Right ventricle myocardium superior (tissue), 1 donor: ENCODE measurements at regions not wholly inside any gene's neighbourhood (a gene's known extent, or its start where the extent isn't known, plus 50 kb on each side); places are given as distances from the start of the nearest gene placed in this dataset.
A peak's percentile ranks its signal among the peaks of the same experiment; 100 is the strongest.

ENCODE experiments used
- ATAC-seq: fragments of 200-7000 bp; cut with Tn5 transposase; one replicate; pipeline ENCODE4 v1.9.1; 2020; ENCODE audit warnings: mild to moderate bottlenecking; ENCODE audit not compliant: poor library complexity
- DNase-seq: peaks from one replicate; pipeline ENCODE4 v3.0.0-alpha.2; 2020
- intact Hi-C: fragments of 100-400 bp; cut with DNase I; formaldehyde crosslinking; loops from one replicate; pipeline ENCODE4 v1.11.2; 2022
- donor health status: DM: no; HTN: yes; CAD: no; lungs with severe emphysema.

DNA sequence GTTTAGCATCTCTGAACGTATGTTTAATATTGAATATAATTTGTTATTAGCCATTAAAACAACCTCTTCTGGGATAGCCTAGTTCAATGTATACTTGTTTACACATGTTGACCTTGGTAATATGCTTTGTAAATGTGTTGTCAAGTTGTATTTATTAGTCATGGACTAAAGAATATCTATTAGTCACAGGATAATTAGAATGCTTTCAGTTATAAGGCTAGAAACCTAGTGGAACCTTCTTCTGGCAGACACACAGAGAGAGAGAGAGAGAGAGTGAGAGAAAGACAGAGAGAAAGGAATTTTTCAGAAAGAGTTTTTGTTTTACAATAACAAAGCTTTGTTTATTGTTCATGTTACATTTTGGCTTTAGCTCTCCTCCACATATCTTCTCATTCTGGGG, 181.1 kb upstream of the APP start:
- intact Hi-C loops, result no loop called here
- no peak for ATAC-seq
- no peak for DNase-seq

DNA sequence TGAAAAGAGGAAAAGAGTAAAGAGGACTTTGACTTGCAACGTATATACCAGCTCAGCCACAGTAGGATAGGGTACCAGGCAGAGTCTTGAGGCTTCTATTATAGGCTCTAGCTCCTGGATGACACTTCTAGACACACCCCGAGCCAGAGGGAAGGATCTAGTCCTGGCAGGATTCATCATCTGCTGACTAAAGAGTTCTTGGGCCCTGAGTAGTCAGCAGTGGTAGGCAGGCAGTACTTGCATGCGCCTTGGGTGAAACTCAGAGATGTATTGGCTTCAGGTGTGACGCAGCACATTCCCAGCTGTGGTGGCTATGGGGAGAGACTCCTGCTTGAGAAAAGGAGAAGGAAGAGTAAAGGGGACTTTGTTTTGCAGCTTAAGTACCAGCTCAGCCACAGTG, 162.3 kb upstream of the APP start:
- intact Hi-C loops, result no loop called here
- DNase-seq (no peak), ATAC-seq (no peak)

DNA sequence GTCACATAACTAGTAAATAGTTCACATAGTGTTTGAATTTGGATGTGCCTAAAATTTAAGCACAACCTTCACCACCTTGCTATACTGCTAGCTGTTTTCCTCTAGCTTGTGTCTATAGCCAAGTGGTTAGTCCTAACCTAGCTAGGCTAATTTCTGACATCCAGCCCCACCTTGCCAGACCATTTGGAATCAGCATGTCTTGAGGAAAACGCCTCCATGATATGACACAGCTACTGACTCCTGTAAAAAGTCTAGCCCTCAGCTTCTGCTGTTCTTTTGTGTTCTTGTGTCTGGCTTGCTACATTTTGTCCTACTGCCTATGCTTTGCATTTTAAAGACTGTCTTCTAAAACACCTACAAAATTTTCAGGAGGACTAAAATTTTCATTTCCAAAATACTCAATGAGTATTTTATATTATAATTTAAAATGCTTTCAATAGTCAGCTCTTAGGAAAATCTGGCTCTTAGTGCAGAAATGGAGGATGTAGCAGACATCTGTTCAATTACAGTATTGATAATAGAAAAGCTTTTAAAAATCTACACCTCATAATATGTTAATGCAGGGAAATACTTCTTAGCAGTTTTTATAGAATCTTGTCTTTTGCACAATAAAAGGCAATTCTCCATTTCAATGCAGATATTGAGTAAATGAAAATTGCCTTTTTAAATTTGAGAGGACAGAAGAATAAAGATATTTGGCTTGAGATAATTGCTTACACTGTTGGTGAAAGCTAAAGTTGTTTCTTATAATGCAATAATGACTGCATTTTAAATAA, 160.8 kb upstream of the APP start:
- ATAC-seq (no peak), DNase-seq (no peak)
- intact Hi-C loops, result no loop called here

DNA sequence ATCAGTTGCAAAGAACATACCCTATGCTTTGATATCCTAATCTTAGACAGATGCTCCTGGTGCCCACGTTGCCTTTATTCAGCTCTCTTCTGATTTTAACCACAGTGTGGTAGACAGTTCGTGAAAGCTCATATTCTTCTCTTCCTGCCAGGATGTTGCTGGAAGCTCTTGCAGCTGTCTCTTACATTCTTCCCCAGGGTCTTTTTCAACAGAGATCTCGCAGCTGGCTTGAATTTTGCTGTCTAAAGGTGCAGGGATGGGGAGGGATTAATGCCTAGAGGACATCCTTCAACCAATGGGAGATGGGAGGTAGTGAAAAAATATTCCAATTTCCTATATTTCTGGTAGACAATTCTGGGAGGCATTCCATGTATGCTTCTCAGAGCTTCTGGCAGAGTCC, 150.0 kb upstream of the APP start:
- ATAC-seq, result no peak
- DNase-seq, result no peak
- intact Hi-C loops, result no loop called here

DNA sequence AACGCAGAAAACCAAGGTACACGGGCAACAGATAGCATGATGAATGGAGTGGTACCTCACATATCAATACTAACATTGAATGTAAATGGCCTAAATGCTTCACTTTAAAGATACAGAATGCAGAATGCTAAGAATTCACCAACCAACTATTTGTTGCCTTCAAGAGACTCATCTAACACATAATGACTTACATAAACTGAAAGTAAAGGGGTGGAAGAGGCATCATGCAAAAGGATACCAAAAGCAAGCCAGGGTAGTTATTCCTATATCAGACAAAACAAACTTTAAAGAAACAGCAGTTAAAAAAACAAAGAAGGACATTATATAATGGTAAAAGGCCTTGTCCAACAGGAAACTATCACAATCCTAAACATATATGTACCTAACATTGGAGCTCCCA, 137.1 kb upstream of the APP start:
- DNase-seq (no peak), ATAC-seq (no peak)
- intact Hi-C loops, result no loop called here

DNA sequence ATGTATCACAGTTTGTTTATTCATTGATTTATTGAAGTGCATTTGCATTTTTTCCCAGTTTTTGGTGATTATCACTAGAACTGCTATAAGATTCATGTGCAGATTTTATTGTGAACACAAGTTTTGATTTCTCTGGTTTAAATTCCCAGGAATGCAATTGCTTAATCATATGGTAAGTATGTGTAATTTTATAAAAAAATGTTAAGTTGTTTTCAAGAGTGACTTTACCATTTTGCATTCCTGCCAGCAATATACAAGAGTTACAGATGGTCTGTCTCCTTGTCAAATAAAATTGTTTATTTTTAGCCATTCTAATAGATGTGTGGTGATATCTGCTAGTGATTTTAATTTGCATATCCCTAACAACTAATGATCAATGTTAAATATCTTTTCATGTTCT, 127.3 kb upstream of the APP start:
- ATAC-seq (no peak), DNase-seq (no peak)
- intact Hi-C loops, result no loop called here

DNA sequence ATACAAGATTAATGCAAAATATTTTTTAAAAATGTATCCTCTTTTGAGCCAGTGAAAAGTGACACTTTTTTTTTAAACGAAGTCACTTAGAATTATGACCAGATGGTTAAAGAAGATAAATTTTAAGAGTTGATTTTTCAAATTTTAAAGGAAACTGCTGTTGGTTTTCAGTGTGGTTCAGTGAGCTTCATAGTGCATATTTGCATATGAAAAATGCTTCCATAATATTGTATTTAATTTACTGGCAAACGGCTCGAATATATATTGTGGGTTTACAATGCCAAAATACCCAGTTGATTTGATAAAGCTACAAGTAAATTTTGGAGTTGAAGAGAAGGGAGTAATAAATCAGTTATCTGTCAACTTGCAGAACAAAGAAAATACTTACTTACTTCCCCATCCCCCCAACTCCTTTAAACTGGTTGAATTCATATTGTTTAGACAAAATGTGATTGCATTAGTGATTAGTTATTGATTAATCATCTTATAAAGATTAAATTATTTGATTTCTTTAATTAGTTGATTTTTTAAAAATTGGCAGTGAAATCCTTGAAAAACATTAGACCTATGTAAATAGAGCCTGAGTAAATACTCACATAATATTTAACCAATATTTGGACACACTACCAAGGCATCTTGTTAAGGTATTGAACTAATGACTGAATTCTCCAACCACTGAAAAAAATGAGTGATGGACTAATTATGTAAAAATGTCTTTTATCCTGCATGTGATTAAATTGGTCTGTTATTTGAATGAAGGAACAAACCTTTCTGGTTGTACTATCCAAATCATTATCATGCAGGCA, 122.8 kb upstream of the APP start:
- intact Hi-C loops, result no loop called here
- DNase-seq (no peak), ATAC-seq (no peak)

DNA sequence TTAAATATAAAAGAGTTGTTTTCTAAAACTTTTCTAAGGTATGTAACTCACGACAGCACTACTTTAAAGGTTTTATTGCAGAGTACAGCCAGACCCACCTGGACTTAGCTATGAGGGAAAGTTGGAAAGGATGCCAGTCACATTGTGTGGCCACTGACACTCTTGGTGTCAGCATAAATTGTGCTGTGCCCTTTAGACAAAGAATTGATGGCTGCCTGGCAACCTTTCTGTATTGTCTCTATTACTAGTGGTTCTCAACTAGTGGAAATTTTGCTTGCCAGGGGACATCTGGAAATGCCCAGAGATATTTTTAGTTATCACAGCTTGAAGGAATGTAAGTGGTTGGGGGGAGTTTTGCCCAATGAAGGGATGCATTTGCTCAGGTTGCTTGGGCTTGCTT, 117.5 kb upstream of the APP start:
- intact Hi-C loops, result no loop called here
- peak; percentile 51 for ATAC-seq
- no peak for DNase-seq

DNA sequence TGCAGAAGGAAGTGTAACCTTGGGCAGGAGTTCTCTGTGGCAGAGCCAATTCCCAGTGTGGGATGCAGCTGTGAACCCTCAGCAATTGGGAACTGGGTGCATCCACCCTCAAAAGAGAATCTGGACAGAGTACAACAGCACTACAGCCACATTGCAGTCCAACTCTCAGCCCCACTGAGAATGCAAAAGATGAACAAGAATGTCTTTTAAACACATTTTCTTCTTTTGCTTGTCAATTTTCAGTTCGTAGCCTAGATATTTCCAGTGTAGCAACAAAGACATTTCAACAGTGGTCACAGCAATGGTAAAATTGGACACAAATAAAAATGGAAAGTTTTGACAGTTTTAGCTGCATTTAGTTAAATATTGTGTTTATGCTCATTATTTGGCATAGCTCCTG, 114.0 kb upstream of the APP start:
- no peak for DNase-seq
- intact Hi-C loops, result no loop called here

DNA sequence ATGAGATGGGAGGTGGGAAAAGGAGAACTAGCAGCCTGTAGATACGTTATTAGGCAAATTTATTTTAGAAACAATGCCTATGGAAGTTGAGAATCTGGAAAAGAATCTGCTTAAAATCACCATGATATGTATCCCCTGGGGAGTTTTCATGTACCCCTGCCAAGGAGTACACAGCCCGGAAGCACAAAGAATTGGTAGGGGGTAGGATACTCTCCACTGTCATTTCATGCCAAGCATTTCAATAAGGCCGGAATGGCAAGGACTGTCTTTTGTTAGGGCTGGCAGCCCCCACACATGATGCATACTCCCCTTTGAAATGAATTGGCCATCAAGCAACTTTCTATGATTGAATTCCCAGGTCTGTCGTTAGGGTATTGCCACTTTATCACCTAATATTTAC, 111.5 kb upstream of the APP start:
- no peak for ATAC-seq
- DNase-seq, result no peak
- intact Hi-C loops, result no loop called here

More for the DNA sequence above, 114.0 kb upstream of the APP start:
- no peak for ATAC-seq

DNA sequence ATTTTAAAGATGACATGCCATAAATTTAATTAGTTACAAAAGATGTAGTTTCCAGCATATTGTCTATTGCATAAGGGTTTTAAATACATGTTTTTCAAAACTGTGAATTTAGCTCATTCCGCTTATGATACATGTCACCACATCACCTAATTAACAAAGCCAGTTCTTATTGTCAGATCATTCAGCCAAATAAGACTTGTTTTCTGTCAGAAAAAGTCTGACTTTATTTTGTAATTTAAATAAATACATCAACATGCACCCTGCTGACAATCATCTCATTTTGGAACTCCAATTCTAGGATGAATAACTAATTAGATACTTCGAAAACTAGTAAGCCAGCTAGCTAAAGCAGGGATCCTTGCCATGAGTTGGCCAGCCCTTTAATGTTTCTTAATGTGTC, 110.9 kb upstream of the APP start:
- ATAC-seq (no peak), DNase-seq (no peak)

DNA sequence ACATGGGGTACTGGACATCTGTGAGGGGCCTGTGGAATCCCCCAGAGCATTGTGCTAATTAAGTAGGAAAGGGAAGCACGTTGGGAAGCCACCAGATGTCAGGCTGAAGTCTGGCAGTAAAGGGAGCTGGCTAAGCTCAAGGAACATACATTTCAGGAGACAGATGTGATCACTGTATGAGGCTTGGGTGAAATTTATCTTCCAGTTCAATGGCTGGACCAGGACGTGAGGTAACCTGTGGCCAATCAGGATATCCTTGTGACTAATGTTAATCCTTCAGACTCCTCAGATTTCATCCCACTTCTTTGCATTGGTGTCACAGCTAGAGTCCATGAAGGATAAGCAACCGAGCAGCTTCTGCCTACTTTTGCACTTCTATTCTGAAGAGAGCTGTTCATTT, 110.2 kb upstream of the APP start:
- intact Hi-C loops, result no loop called here
- ATAC-seq (no peak), DNase-seq (no peak)

More for the DNA sequence above, 110.9 kb upstream of the APP start:
- intact Hi-C loops, result no loop called here

DNA sequence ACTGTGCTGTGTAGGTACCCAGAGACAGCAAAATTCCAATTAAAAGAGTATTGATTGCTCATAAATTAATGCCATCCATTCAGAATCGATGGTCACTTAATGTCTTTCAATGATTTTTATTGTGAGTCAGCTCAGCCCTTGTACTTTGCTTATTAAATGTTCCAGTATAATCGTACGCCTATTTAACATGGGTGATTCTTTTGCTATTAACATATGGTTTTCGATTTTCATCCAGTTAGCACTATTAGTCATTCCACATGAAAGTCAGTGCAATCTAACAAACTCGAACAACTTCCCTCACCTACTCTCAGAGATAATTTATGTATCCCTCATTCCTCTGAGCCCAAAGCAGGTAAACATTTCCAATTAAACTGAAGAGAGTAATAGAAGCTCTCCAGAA, 109.6 kb upstream of the APP start:
- ATAC-seq (no peak), DNase-seq (no peak)
- intact Hi-C loops, result no loop called here

DNA sequence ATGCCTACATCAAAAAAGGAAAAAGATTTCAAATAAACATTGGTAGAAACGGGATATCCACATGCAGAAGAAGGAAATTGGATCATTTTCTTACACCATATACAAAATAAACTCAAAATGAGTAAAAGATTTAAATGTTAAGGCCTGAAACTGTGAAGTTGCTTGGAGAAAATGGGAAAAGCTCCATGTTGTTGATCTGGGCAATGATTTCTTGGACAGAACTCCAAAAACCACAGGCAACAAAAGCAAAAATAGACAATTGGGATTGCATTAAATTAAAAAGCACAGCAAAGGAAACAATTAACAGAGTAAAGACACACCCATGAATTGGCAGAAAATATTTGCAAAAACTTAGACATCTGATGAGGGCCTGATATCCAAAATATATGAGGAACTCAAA, 105.2 kb upstream of the APP start:
- DNase-seq (no peak), ATAC-seq (no peak)
- intact Hi-C loops, result no loop called here

DNA sequence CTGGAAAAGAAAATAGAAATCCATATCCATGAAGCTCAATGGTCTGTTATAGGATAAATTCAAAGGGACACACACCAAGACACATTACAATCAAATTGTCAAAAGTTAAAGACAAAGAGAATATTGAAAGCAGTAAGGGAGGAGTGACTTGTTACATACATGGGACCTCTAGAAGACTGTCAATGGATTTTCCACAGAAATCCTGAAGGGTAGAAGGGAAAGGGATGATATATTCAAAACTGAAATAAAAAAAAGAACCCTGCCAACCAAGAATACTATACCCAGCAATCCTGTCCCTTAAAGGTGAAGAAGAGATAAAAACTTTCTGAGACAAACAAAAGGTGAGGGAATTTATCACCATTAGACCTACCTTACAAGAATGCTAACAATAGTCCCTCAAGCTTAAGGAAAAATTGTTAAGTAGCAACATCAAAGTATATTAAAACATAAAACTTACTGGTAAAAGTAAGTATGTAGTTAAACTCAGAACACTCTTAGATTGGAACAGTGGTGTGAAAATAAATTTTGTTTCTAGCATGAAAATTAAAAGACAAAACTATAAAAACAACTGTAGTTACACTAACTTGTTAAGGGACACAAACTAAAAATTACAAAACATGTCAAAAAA, 103.2 kb upstream of the APP start:
- DNase-seq (no peak), ATAC-seq (no peak)
- intact Hi-C loops, result no loop called here

DNA sequence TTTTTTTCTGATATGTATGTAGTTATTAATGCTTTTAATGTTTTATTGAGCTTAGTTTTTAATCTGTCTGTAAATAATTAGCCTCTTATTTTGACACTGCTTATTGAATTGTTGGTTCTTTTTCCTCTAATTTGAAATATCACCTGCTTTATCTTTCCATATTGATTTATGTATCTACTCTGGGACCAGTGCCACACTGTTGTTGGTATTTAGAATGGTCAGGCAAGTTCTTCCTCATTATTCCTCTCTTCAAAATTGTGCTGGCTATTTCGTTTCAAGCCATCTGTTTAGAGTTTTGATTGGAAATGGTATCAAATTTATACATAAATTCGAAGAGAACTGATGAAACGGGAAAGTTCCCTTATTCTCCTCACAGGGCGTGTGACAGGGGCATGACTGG, 96.8 kb upstream of the APP start:
- intact Hi-C loops, result no loop called here
- DNase-seq, result no peak
- no peak for ATAC-seq

DNA sequence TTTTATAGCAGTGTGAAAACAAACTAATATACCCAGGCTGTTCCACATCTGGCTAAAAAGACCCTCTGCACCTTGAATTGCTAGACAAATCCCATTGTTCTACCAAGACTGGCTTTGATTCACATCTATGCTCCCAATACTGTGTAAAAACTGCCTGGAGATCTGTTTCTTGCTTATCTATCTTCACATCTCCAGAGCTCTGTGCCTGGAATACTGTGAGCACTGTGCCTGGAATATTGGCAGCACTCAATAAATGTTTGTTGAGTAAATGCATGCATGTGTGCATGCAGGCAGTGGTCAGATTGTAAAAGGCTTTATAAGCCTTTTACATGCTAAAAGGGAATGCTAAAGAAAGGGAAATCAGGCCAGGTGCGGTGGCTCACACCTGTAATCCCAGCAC, 75.5 kb upstream of the APP start:
- intact Hi-C loops, result no loop called here
- no peak for DNase-seq
- no peak for ATAC-seq

DNA sequence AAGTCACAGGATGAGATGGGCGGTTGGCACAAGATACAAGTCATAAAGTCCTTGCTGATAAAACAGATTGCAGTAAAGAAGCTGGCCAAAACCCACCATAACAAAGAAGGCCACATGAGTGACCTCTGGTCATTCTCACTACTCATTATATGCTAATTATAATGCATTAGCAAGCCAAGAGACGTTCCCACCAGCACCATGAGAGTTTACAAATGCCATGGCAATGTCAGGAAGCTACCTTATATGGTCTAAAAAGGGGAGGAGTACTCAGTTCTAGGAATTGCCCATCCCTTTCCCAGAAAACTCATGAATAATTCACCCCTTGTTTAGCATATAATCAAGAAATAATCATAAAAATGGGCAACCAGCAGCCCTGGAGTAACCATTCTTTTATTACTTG, 74.9 kb upstream of the APP start:
- intact Hi-C loops, result no loop called here
- no peak for DNase-seq
- no peak for ATAC-seq

DNA sequence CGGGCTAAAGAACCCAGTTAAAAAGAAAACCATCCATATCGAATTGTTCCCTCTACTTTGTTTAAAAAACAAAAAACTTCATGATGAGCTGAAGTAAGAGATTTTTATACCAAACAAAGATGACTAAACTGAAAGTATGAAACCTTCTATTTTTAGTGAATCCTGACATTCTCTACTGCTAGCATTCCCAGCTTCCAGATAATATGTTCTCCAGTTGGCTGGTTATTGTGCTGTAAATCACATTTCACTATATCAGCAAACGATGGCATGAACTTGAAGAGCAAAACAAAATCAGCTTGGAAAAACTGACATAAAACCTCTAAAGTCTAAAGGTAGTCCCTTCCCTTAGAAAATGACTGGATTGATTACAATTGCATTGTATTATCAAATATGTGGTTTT, 68.1 kb upstream of the APP start:
- DNase-seq (no peak), ATAC-seq (no peak)
- intact Hi-C loops, result no loop called here

DNA sequence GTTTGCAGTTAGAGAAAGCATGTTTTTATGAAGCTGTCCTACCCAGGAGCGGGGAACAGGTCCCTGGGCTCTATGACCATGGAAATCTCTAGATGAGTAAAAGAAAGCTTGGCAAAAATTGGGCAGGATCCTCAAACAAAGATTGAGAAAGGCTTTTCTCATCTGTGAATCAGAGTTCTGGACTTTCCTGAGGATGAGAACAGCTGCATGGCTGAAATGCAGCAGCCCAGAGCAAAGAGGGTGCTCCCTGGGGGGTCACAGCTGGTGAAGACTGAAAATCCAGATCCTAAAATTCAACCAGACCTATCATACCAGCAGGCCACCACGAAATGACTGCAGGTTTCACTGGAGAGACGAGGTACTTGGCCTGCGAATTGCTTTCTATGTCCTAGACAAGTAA, 65.7 kb upstream of the APP start:
- ATAC-seq, result no peak
- intact Hi-C loops, result no loop called here

More for the DNA sequence above, 65.7 kb upstream of the APP start:
- DNase-seq, result no peak
